ENCODE measurements at regions not wholly inside any gene's neighbourhood (a gene's known extent, or its start where the extent isn't known, plus 50 kb on each side); places are given as distances from the start of the nearest gene placed in this dataset.

GRCh38 chr7:106775552-106775936 lies 89.5 kb upstream of the PIK3CG start:
- Histone ChIP-seq H3K27me3 (no peaks in the 10 kb centered on the region), H3K9me3 (no peaks in the 10 kb centered on the region), H3K27ac (no peak overlapping the region), H3K36me3 (no peaks in the 10 kb centered on the region), H3K4me3 (no peak overlapping the region), H3K4me1 (peaks cover 0 to 7% (median 0%) of the 10 kb centered on the region in 3 donors)
- TF ChIP-seq POLR2A (IDR thresholded peaks at IDR 0.05) (no peak), POLR2AphosphoS5 (IDR thresholded peaks at IDR 0.05) (no peak), EP300 (IDR thresholded peaks at IDR 0.05) (no peak)
- TF ChIP-seq, protein P1, sequence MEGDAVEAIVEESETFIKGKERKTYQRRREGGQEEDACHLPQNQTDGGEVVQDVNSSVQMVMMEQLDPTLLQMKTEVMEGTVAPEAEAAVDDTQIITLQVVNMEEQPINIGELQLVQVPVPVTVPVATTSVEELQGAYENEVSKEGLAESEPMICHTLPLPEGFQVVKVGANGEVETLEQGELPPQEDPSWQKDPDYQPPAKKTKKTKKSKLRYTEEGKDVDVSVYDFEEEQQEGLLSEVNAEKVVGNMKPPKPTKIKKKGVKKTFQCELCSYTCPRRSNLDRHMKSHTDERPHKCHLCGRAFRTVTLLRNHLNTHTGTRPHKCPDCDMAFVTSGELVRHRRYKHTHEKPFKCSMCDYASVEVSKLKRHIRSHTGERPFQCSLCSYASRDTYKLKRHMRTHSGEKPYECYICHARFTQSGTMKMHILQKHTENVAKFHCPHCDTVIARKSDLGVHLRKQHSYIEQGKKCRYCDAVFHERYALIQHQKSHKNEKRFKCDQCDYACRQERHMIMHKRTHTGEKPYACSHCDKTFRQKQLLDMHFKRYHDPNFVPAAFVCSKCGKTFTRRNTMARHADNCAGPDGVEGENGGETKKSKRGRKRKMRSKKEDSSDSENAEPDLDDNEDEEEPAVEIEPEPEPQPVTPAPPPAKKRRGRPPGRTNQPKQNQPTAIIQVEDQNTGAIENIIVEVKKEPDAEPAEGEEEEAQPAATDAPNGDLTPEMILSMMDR (IDR thresholded peaks at IDR 0.05), result no peak
- 43 to 62% methylated on average over 4 of the region's 4 CpGs for WGBS, 2 donors (ENCODE audit: low coverage in 1 of 2)
- ATAC-seq, result no peak

- Histone ChIP-seq H3K9me3 (no peaks in the 10 kb centered on the region), H3K27ac (no peak overlapping the region), H3K4me1 (peaks cover 0 to 7% (median 0%) of the 10 kb centered on the region in 3 donors), H3K36me3 (no peaks in the 10 kb centered on the region), H3K4me3 (no peak overlapping the region), H3K27me3 (no peaks in the 10 kb centered on the region)
- TF ChIP-seq, protein P1 (IDR thresholded peaks at IDR 0.05), result no peak
- TF ChIP-seq EP300 (IDR thresholded peaks at IDR 0.05) (no peak), POLR2AphosphoS5 (IDR thresholded peaks at IDR 0.05) (no peak), POLR2A (IDR thresholded peaks at IDR 0.05) (no peak)
- 71 to 82% methylated on average over 3 of the region's 3 CpGs for WGBS, 2 donors (ENCODE audit: low coverage in 1 of 2)
- no peak for ATAC-seq
These were observed 89.0 kb upstream of the PIK3CG start for GRCh38 chr7:106775975-106776607.

DNA sequence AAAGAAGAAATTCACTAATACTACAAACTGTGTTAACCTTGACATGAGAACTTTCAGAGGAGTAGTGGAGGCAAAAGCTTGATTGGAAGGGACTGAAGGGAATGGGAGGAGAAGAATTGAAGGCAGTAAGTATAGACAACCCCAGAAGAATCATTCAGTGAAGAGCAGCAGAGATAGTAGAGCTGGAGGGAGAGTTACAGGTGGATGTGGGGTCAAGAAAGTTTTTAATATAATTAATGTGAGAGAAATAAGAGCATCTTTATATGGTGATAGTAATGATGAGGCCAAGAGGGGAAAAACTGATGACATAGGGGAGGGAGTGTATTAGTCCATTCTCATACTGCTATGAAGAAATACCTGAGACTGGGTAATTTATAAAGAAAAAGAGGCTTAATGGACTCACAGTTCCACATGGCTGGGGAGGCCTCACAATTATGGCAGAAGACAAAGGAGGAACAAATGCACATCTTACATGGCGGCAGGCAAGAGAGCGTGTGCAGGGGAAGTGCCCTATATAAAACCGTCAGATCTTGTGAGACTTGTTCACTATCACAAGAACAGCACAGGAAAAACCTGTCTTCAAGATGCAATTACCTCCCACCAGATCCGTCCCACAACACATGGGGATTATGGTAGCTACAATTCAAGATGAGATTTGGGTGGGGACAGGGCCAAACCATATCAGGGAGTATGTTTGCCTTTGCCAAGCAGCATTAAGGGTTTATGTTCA lies 88.3 kb upstream of the PIK3CG start:
- TF ChIP-seq, protein P1 (IDR thresholded peaks at IDR 0.05), result no peak
- TF ChIP-seq POLR2AphosphoS5 (IDR thresholded peaks at IDR 0.05) (no peak), EP300 (IDR thresholded peaks at IDR 0.05) (no peak), POLR2A (IDR thresholded peaks at IDR 0.05) (no peak)
- H3K9me3 ChIP-seq, result no peaks in the 10 kb centered on the region
- H3K36me3 ChIP-seq, result no peaks in the 10 kb centered on the region
- peaks cover 0 to 7% (median 0%) of the 10 kb centered on the region in 3 donors for H3K4me1 ChIP-seq
- no peaks in the 10 kb centered on the region for H3K27me3 ChIP-seq
- H3K4me3 ChIP-seq, result no peak overlapping the region
- ATAC-seq, result no peak
- no peak overlapping the region for H3K27ac ChIP-seq
- 85 to 91% methylated on average over 4 of the region's 4 CpGs for WGBS, 2 donors (ENCODE audit: low coverage in 1 of 2)

- no peak for ATAC-seq
- H3K27ac ChIP-seq, result no peak overlapping the region
These were observed 87.3 kb upstream of the PIK3CG start for GRCh38 chr7:106777674-106778299.

More at GRCh38 chr7:106777674-106778299, 87.3 kb upstream of the PIK3CG start:
- 53 to 58% methylated on average over 3 to 7 of the region's 7 CpGs for WGBS, 2 donors (ENCODE audit: low coverage in 1 of 2)
- TF ChIP-seq POLR2AphosphoS5 (IDR thresholded peaks at IDR 0.05) (no peak), EP300 (IDR thresholded peaks at IDR 0.05) (no peak), POLR2A (IDR thresholded peaks at IDR 0.05) (no peak)
- TF ChIP-seq, protein P1 (IDR thresholded peaks at IDR 0.05), result no peak
- no peaks in the 10 kb centered on the region for H3K9me3 ChIP-seq
- no peaks in the 10 kb centered on the region for H3K27me3 ChIP-seq
- H3K4me3 ChIP-seq, result no peak overlapping the region
- peaks cover 0 to 7% (median 0%) of the 10 kb centered on the region in 3 donors for H3K4me1 ChIP-seq
- H3K36me3 ChIP-seq, result no peaks in the 10 kb centered on the region

All from gastroesophageal sphincter (tissue), 4 donors.